ENCODE measurements at regions not wholly inside any gene's neighbourhood (a gene's known extent, or its start where the extent isn't known, plus 50 kb on each side); places are given as distances from the start of the nearest gene placed in this dataset.

GRCh38 chr6:165883851-165884640 is 221.0 kb upstream of the PDE10A start:
- TF ChIP-seq CTCF (IDR thresholded peaks at IDR 0.05; ENCODE audit: low read depth, low read length, missing input control) (no peak), EGR1 (IDR thresholded peaks at IDR 0.05; ENCODE audit: low read depth in 2 of 2) (no peak), GABPA (IDR thresholded peaks at IDR 0.05 in 1 of 2, conservative IDR thresholded peaks at IDR 0.05 in 1 of 2) (no peak), MAX (IDR thresholded peaks at IDR 0.05) (no peak), RAD21 (IDR thresholded peaks at IDR 0.05) (no peak), YY1 (IDR thresholded peaks at IDR 0.05) (no peak), JUND (IDR thresholded peaks at IDR 0.05) (no peak), REST (IDR thresholded peaks at IDR 0.05) (no peak), TAF1 (conservative IDR thresholded peaks at IDR 0.05) (no peak), RXRA (IDR thresholded peaks at IDR 0.05) (no peak), FOXA1 (IDR thresholded peaks at IDR 0.05) (no peak)
